HepG2 (cell line): ENCODE measurements at regions not wholly inside any gene's neighbourhood (a gene's known extent, or its start where the extent isn't known, plus 50 kb on each side); places are given as distances from the start of the nearest gene placed in this dataset.

Source experiments
- BORCS8-MEF2B ChIP-seq: sonication (generic); formaldehyde crosslinking; IDR thresholded peaks from 2 replicates; pipeline ENCODE4 v1.8.0; 2022; ENCODE audit warnings: mild to moderate bottlenecking, missing genetic modification reagents
- FOSL2 ChIP-seq: sonication (generic); formaldehyde crosslinking; IDR thresholded peaks from 2 replicates; pipeline ENCODE4 v1.4.0; 2020; ENCODE audit warnings: missing genetic modification reagents
- HMG20A ChIP-seq: IDR thresholded peaks from 2 replicates; pipeline ENCODE4 v1.6.1; 2016; ENCODE audit warnings: borderline replicate concordance
- ISX ChIP-seq: sonication (generic); formaldehyde crosslinking; conservative IDR thresholded peaks from 2 replicates; pipeline ENCODE4 v1.5.0; 2020; ENCODE audit warnings: missing genetic modification reagents
- MED13 ChIP-seq: sonication (generic); formaldehyde crosslinking; IDR thresholded peaks from 2 replicates; pipeline ENCODE4 v1.5.0; 2020; ENCODE audit warnings: missing genetic modification reagents
- MTA3 ChIP-seq: sonication (generic); formaldehyde crosslinking; IDR thresholded peaks from 2 replicates; pipeline ENCODE4 v1.4.0; 2020; ENCODE audit warnings: missing genetic modification reagents
- NONO ChIP-seq, 2 experiments: fragments of 450-650 bp in 1 of 2; sonication (generic) in 1 of 2; formaldehyde crosslinking in 1 of 2; IDR thresholded peaks in 1 of 2; conservative IDR thresholded peaks in 1 of 2; 2 replicates each; pipeline versions ENCODE4 v1.6.1 to v1.8.0; 2017 to 2022; ENCODE audit warnings: mild to moderate bottlenecking in 1 of 2, missing genetic modification reagents in 1 of 2, moderate library complexity in 1 of 2
- NR2F6 ChIP-seq, 2 experiments: IDR thresholded peaks; 2 replicates each; pipeline ENCODE4 v1.6.1; 2016; ENCODE audit warnings: antibody characterized with exemption in 1 of 2, mild to moderate bottlenecking in 1 of 2
- PCBP1 ChIP-seq: fragments of 200-400 bp; formaldehyde crosslinking; IDR thresholded peaks from 2 replicates; pipeline ENCODE4 v1.6.1; 2017; ENCODE audit warnings: mild to moderate bottlenecking, low read depth, low read length, borderline replicate concordance
- RFX3 ChIP-seq: IDR thresholded peaks from 2 replicates; pipeline ENCODE4 v1.6.1; 2016; ENCODE audit warnings: missing biosample characterization, missing genetic modification reagents
- TBP ChIP-seq: sonication (generic); formaldehyde crosslinking; IDR thresholded peaks from 2 replicates; pipeline ENCODE4 v1.5.0; 2020; ENCODE audit warnings: missing genetic modification reagents
- THAP11 ChIP-seq: IDR thresholded peaks from 2 replicates; pipeline ENCODE4 v1.6.1; 2016; ENCODE audit warnings: missing biosample characterization, missing genetic modification reagents
- TP53 ChIP-seq: sonication (generic); formaldehyde crosslinking; conservative IDR thresholded peaks from 2 replicates; pipeline ENCODE4 v1.4.0; 2020; ENCODE audit warnings: missing genetic modification reagents
- TRIM22 ChIP-seq: fragments of 450-650 bp; IDR thresholded peaks from 2 replicates; pipeline ENCODE4 v1.6.1; 2017
- ZFP36L1 ChIP-seq: sonication (generic); formaldehyde crosslinking; IDR thresholded peaks from 2 replicates; pipeline ENCODE4 v1.8.0; 2022; ENCODE audit warnings: mild to moderate bottlenecking, missing genetic modification reagents, moderate library complexity
- ZGPAT ChIP-seq: IDR thresholded peaks from 2 replicates; pipeline ENCODE4 v1.6.1; 2016; ENCODE audit warnings: mild to moderate bottlenecking
- ZNF143 ChIP-seq: sonication (generic); formaldehyde crosslinking; IDR thresholded peaks from 2 replicates; pipeline ENCODE4 v1.4.0; 2020; ENCODE audit warnings: missing genetic modification reagents
- ZNF530 ChIP-seq: sonication (generic); formaldehyde crosslinking; IDR thresholded peaks from 2 replicates; pipeline ENCODE4 v1.5.0; 2020; ENCODE audit warnings: low read depth, mild to moderate bottlenecking, missing genetic modification reagents
- ZNF629 ChIP-seq: sonication (generic); formaldehyde crosslinking; conservative IDR thresholded peaks from 2 replicates; pipeline ENCODE4 v1.5.0; 2020; ENCODE audit warnings: missing genetic modification reagents
- ZNF724P ChIP-seq: sonication (generic); formaldehyde crosslinking; IDR thresholded peaks from 2 replicates; pipeline ENCODE4 v1.8.0; 2022; ENCODE audit warnings: missing genetic modification reagents, borderline replicate concordance
- ZNF782 ChIP-seq: sonication (generic); formaldehyde crosslinking; IDR thresholded peaks from 2 replicates; pipeline ENCODE4 v1.4.0; 2020; ENCODE audit warnings: missing genetic modification reagents, mild to moderate bottlenecking, borderline replicate concordance
- ZNF841 ChIP-seq: sonication (generic); formaldehyde crosslinking; IDR thresholded peaks from 2 replicates; pipeline ENCODE4 v1.8.1; 2023; ENCODE audit warnings: missing genetic modification reagents, borderline replicate concordance
- TF ChIP-seq, protein P1 (sequence below): sonication (generic); formaldehyde crosslinking; IDR thresholded peaks from 2 replicates; pipeline ENCODE4 v1.5.1; 2020; ENCODE audit warnings: missing genetic modification reagents, mild to moderate bottlenecking, borderline replicate concordance
- TF ChIP-seq, protein P2 (sequence below): sonication (generic); formaldehyde crosslinking; IDR thresholded peaks from 2 replicates; pipeline ENCODE4 v1.5.0; 2020; ENCODE audit warnings: mild to moderate bottlenecking, missing genetic modification reagents, borderline replicate concordance

GRCh38 chr18:39841482-39842365 is 2113.3 kb upstream of the PIK3C3 start (continued):
- TF ChIP-seq FOSL2 (no peak), NONO (IDR thresholded peaks at IDR 0.05) (no peak), NONO (CRISPR knock-in tag; conservative IDR thresholded peaks at IDR 0.05) (no peak), RFX3 (CRISPR knock-in tag) (peak; percentile 22; the same call in 1 of the 2 replicates), MTA3 (CRISPR knock-in tag) (no peak), TRIM22 (no peak), ZNF530 (CRISPR knock-in tag) (no peak), TP53 (CRISPR knock-in tag) (no peak), TBP (no peak), ZNF629 (CRISPR knock-in tag) (no peak), ZNF782 (CRISPR knock-in tag) (no peak; the same call in 1 of the 2 replicates), ZNF841 (CRISPR knock-in tag) (no peak), BORCS8-MEF2B (CRISPR knock-in tag) (no peak), PCBP1 (no peak), HMG20A (CRISPR knock-in tag) (no peak), ISX (no peak), ZNF143 (no peak), ZGPAT (peak; percentile 43; the same call in 1 of the 2 replicates), ZFP36L1 (CRISPR knock-in tag) (no peak), MED13 (CRISPR knock-in tag) (no peak), ZNF724P (CRISPR knock-in tag) (no peak), THAP11 (CRISPR knock-in tag) (no peak), NR2F6 (IDR thresholded peaks at IDR 0.05) (no peak), NR2F6 (CRISPR knock-in tag; IDR thresholded peaks at IDR 0.05) (no peak)
- TF ChIP-seq, protein P1, sequence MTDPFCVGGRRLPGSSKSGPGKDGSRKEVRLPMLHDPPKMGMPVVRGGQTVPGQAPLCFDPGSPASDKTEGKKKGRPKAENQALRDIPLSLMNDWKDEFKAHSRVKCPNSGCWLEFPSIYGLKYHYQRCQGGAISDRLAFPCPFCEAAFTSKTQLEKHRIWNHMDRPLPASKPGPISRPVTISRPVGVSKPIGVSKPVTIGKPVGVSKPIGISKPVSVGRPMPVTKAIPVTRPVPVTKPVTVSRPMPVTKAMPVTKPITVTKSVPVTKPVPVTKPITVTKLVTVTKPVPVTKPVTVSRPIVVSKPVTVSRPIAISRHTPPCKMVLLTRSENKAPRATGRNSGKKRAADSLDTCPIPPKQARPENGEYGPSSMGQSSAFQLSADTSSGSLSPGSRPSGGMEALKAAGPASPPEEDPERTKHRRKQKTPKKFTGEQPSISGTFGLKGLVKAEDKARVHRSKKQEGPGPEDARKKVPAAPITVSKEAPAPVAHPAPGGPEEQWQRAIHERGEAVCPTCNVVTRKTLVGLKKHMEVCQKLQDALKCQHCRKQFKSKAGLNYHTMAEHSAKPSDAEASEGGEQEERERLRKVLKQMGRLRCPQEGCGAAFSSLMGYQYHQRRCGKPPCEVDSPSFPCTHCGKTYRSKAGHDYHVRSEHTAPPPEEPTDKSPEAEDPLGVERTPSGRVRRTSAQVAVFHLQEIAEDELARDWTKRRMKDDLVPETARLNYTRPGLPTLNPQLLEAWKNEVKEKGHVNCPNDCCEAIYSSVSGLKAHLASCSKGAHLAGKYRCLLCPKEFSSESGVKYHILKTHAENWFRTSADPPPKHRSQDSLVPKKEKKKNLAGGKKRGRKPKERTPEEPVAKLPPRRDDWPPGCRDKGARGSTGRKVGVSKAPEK (CRISPR knock-in tag), result no peak
- TF ChIP-seq, protein P2, sequence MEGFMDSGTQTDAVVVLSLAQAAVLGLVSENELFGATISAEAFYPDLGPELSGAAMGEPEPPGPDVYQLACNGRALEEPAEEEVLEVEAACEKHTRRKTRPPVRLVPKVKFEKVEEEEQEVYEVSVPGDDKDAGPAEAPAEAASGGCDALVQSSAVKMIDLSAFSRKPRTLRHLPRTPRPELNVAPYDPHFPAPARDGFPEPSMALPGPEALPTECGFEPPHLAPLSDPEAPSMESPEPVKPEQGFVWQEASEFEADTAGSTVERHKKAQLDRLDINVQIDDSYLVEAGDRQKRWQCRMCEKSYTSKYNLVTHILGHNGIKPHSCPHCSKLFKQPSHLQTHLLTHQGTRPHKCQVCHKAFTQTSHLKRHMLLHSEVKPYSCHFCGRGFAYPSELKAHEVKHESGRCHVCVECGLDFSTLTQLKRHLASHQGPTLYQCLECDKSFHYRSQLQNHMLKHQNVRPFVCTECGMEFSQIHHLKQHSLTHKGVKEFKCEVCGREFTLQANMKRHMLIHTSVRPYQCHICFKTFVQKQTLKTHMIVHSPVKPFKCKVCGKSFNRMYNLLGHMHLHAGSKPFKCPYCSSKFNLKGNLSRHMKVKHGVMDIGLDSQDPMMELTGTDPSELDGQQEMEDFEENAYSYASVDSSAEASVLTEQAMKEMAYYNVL, result no peak
